HEK293T (cell line): ENCODE measurements at regions not wholly inside any gene's neighbourhood (a gene's known extent, or its start where the extent isn't known, plus 50 kb on each side); places are given as distances from the start of the nearest gene placed in this dataset.

Source experiments
- CTCF ChIA-PET: fragments of 350-600 bp; formaldehyde crosslinking; extraction: SDS; loops from one replicate; lab custom pipeline; 2021; ENCODE audit warnings: antibody characterized with exemption, inconsistent platforms; lab: Yijun Ruan, JAX
- POLR2A ChIA-PET: fragments of 350-600 bp; formaldehyde crosslinking; extraction: SDS; loops from one replicate; lab custom pipeline; 2020; ENCODE audit warnings: antibody characterized with exemption, inconsistent platforms; lab: Yijun Ruan, JAX
- DNase-seq: peaks from one replicate; pipeline ENCODE4 v3.0.0; 2012; ENCODE audit warnings: mixed read lengths; ENCODE audit errors: extremely low spot score
- ARNT ChIP-seq: fragments of 450-650 bp; IDR thresholded peaks from 2 replicates; pipeline ENCODE4 v1.6.1; 2017; ENCODE audit warnings: mild to moderate bottlenecking
- BHLHE40 ChIP-seq: fragments of 450-650 bp; IDR thresholded peaks from 2 replicates; pipeline ENCODE4 v1.6.1; 2016; ENCODE audit warnings: mild to moderate bottlenecking, moderate library complexity, borderline replicate concordance
- CTBP1 ChIP-seq: fragments of 450-650 bp; IDR thresholded peaks from 2 replicates; pipeline ENCODE4 v1.6.1; 2016; ENCODE audit warnings: borderline replicate concordance
- ELF4 ChIP-seq: fragments of 450-650 bp; IDR thresholded peaks from 2 replicates; pipeline ENCODE4 v1.6.1; 2017; ENCODE audit warnings: antibody characterized with exemption
- FOXA1 ChIP-seq: fragments of 450-650 bp; IDR thresholded peaks from 2 replicates; pipeline ENCODE4 v1.6.1; 2016; ENCODE audit warnings: mild to moderate bottlenecking
- FOXK2 ChIP-seq: fragments of 450-650 bp; IDR thresholded peaks from 2 replicates; pipeline ENCODE4 v1.6.1; 2016; ENCODE audit warnings: mild to moderate bottlenecking
- FOXM1 ChIP-seq: fragments of 450-650 bp; IDR thresholded peaks from 2 replicates; pipeline ENCODE4 v1.6.1; 2017; ENCODE audit warnings: mild to moderate bottlenecking, borderline replicate concordance
- HDGF ChIP-seq: fragments of 450-650 bp; IDR thresholded peaks from 2 replicates; pipeline ENCODE4 v1.6.1; 2017; ENCODE audit warnings: antibody characterized with exemption, borderline replicate concordance
- L3MBTL2 ChIP-seq: fragments of 450-650 bp; conservative IDR thresholded peaks from 2 replicates; pipeline ENCODE4 v1.6.1; 2016; ENCODE audit warnings: mild to moderate bottlenecking
- LEF1 ChIP-seq: fragments of 450-650 bp; IDR thresholded peaks from 2 replicates; pipeline ENCODE4 v1.6.1; 2017; ENCODE audit warnings: mild to moderate bottlenecking, borderline replicate concordance
- NFRKB ChIP-seq: fragments of 450-650 bp; IDR thresholded peaks from 2 replicates; pipeline ENCODE4 v1.6.1; 2016; ENCODE audit warnings: mild to moderate bottlenecking, moderate library complexity
- PKNOX1 ChIP-seq: fragments of 450-650 bp; IDR thresholded peaks from 2 replicates; pipeline ENCODE4 v1.6.1; 2016
- SP1 ChIP-seq: fragments of 450-650 bp; IDR thresholded peaks from 2 replicates; pipeline ENCODE4 v1.6.1; 2017
- SUZ12 ChIP-seq: fragments of 450-650 bp; IDR thresholded peaks from 2 replicates; pipeline ENCODE4 v1.6.1; 2016; ENCODE audit warnings: mild to moderate bottlenecking
- TARDBP ChIP-seq: fragments of 450-650 bp; IDR thresholded peaks from 2 replicates; pipeline ENCODE4 v1.6.1; 2016
- ZNF384 ChIP-seq: fragments of 450-650 bp; IDR thresholded peaks from 2 replicates; pipeline ENCODE4 v1.6.1; 2016

- ChIA-PET POLR2A (no interaction called here), CTCF (no interaction called here)
- TF ChIP-seq SP1: no peak
- no peak for TF ChIP-seq FOXK2
- no peak for TF ChIP-seq CTBP1
- no peak for TF ChIP-seq ARNT
- TF ChIP-seq PKNOX1: no peak
- no peak for TF ChIP-seq FOXA1
- no peak for TF ChIP-seq TARDBP
- no peak for TF ChIP-seq L3MBTL2
- no peak for TF ChIP-seq NFRKB
- TF ChIP-seq FOXM1: no peak
- no peak for TF ChIP-seq ZNF384
- no peak for TF ChIP-seq HDGF
- TF ChIP-seq ELF4: no peak
- TF ChIP-seq LEF1: no peak
- TF ChIP-seq BHLHE40: no peak
- no peak for TF ChIP-seq SUZ12
- DNase-seq: no peak
These were observed 292.0 kb upstream of the SLCO3A1 start for GRCh38 chr15:91561371-91562100.

GRCh38 chr15:91562698-91563097 is 290.8 kb upstream of the SLCO3A1 start:
- no peak for DNase-seq
- POLR2A ChIA-PET: no interaction called here
- no peak for TF ChIP-seq ZNF384
- TF ChIP-seq SP1: no peak
- no peak for TF ChIP-seq TARDBP
- TF ChIP-seq SUZ12: no peak
- TF ChIP-seq L3MBTL2: no peak
- no peak for TF ChIP-seq BHLHE40
- TF ChIP-seq FOXM1: no peak
- TF ChIP-seq LEF1: no peak
- TF ChIP-seq CTBP1: no peak
- no peak for TF ChIP-seq ELF4
- TF ChIP-seq ARNT: no peak
- no peak for TF ChIP-seq FOXK2
- TF ChIP-seq NFRKB: no peak
- TF ChIP-seq HDGF: no peak
- no peak for TF ChIP-seq PKNOX1
- TF ChIP-seq FOXA1: no peak
- CTCF ChIA-PET: no interaction called here

GRCh38 chr15:91564631-91565030 is 288.9 kb upstream of the SLCO3A1 start:
- DNase-seq: no peak
- no peak for TF ChIP-seq BHLHE40
- TF ChIP-seq CTBP1: no peak
- ChIA-PET POLR2A (no interaction called here), CTCF (no interaction called here)

- no peak for TF ChIP-seq TARDBP
- no peak for TF ChIP-seq ZNF384
- no peak for TF ChIP-seq FOXM1
- no peak for TF ChIP-seq LEF1
- TF ChIP-seq HDGF: no peak
- TF ChIP-seq PKNOX1: no peak
- no peak for TF ChIP-seq CTBP1
- no peak for TF ChIP-seq ELF4
- no peak for TF ChIP-seq ARNT
- no peak for TF ChIP-seq BHLHE40
- no peak for TF ChIP-seq FOXK2
- no peak for DNase-seq
- POLR2A ChIA-PET: no interaction called here
- CTCF ChIA-PET: no interaction called here
These were observed 287.4 kb upstream of the SLCO3A1 start for GRCh38 chr15:91566141-91566540.

- POLR2A ChIA-PET: no interaction called here
- CTCF ChIA-PET: no interaction called here
- DNase-seq: no peak
- TF ChIP-seq FOXA1 (no peak), TARDBP (no peak), ELF4 (no peak), ARNT (no peak), L3MBTL2 (no peak), PKNOX1 (no peak), ZNF384 (no peak), FOXK2 (no peak), NFRKB (no peak), HDGF (no peak), FOXM1 (no peak), CTBP1 (no peak), BHLHE40 (no peak), LEF1 (no peak)
These were observed 285.5 kb upstream of the SLCO3A1 start for GRCh38 chr15:91568036-91568435.

GRCh38 chr15:91572110-91572509 is 281.4 kb upstream of the SLCO3A1 start:
- POLR2A ChIA-PET: no interaction called here
- CTCF ChIA-PET: no interaction called here
- DNase-seq: no peak
- TF ChIP-seq NFRKB (no peak), TARDBP (no peak), ARNT (no peak), HDGF (no peak), FOXK2 (no peak), SP1 (no peak), FOXM1 (no peak), ELF4 (no peak), L3MBTL2 (no peak), CTBP1 (no peak), BHLHE40 (no peak), ZNF384 (no peak), SUZ12 (no peak), LEF1 (no peak), FOXA1 (no peak), PKNOX1 (no peak)
